Stomach (tissue), 8 donors: ENCODE measurements at regions not wholly inside any gene's neighbourhood (a gene's known extent, or its start where the extent isn't known, plus 50 kb on each side); places are given as distances from the start of the nearest gene placed in this dataset.

Experiments
- DNase-seq, 2 donors: peaks; one replicate each; pipeline versions ENCODE4 v3.0.0 to v3.0.0-alpha.2; 2013 to 2019
- H3K27ac ChIP-seq, 5 donors: fragments of 200-600 bp in 4 of 5; sonication (generic) in 4 of 5; one replicate each; pipeline ENCODE4 v1.5.1; 2013 to 2019; ENCODE audit warnings: mild to moderate bottlenecking in 1 of 5, moderate library complexity in 1 of 5
- H3K27me3 ChIP-seq, 3 donors: fragments of 200-600 bp; sonication (generic); one replicate each; pipeline ENCODE4 v1.5.1; 2017 to 2019; ENCODE audit warnings: mixed run types in 1 of 3
- H3K36me3 ChIP-seq, 4 donors: fragments of 200-600 bp; sonication (generic); 1 replicate in 3 of 4; 2 replicates in 1 of 4; pipeline ENCODE4 v1.5.1; 2016 to 2019
- H3K4me1 ChIP-seq, 4 donors: fragments of 200-600 bp; sonication (generic); one replicate each; pipeline ENCODE4 v1.5.1; 2016 to 2019
- H3K4me3 ChIP-seq, 4 donors: fragments of 200-600 bp; sonication (generic) in 3 of 4; one replicate each; pipeline ENCODE4 v1.5.1; 2016 to 2019; ENCODE audit warnings: mild to moderate bottlenecking in 1 of 4
- H3K9me3 ChIP-seq, 4 donors: fragments of 200-600 bp; sonication (generic); one replicate each; pipeline ENCODE4 v1.5.1; 2016 to 2019
- CTCF ChIP-seq, 7 experiments: fragments of 450-650 bp in 4 of 7; fragments of 200-600 bp in 3 of 7; sonication (generic) in 3 of 7; IDR thresholded peaks; one replicate each; pipeline ENCODE4 v1.5.1; 2016 to 2019; ENCODE audit warnings: antibody characterized with exemption in 7 of 7, control low read depth in 2 of 7, mild to moderate bottlenecking in 1 of 7
- EP300 ChIP-seq: sonication (generic); formaldehyde crosslinking; IDR thresholded peaks from one replicate; pipeline ENCODE4 v1.6.1; 2017; ENCODE audit warnings: antibody characterized with exemption
- POLR2A ChIP-seq, 4 donors: fragments of 450-650 bp; IDR thresholded peaks; one replicate each; pipeline ENCODE4 v1.6.1; 2016; ENCODE audit warnings: antibody characterized with exemption in 4 of 4, control low read depth in 2 of 4, mild to moderate bottlenecking in 1 of 4, moderate library complexity in 1 of 4
- POLR2AphosphoS5 ChIP-seq, 3 donors: sonication (generic); formaldehyde crosslinking; IDR thresholded peaks; one replicate each; pipeline ENCODE4 v1.6.1; 2016; ENCODE audit warnings: antibody characterized with exemption in 3 of 3
- WGBS, 5 donors: extraction: QIAGEN DNeasy Blood & Tissue Kit in 3 of 5; methylation state at CpG; one replicate each; pipeline versions ENCODE4 v1.1.5 to v1.1.7; 2013 to 2018; 5-methylcytosine and 5-hydroxymethylcytosine counted together
- intact Hi-C: fragments of 100-400 bp; cut with DNase I; formaldehyde crosslinking; loops from one replicate; pipeline ENCODE4 v1.15.1; 2023; ENCODE audit warnings: low total_unique reads
- donor health status: healthy with polysubstance abuse.
- donor health status: Bipolar disorder and iron deficiency.
- donor health status: healthy.

DNA sequence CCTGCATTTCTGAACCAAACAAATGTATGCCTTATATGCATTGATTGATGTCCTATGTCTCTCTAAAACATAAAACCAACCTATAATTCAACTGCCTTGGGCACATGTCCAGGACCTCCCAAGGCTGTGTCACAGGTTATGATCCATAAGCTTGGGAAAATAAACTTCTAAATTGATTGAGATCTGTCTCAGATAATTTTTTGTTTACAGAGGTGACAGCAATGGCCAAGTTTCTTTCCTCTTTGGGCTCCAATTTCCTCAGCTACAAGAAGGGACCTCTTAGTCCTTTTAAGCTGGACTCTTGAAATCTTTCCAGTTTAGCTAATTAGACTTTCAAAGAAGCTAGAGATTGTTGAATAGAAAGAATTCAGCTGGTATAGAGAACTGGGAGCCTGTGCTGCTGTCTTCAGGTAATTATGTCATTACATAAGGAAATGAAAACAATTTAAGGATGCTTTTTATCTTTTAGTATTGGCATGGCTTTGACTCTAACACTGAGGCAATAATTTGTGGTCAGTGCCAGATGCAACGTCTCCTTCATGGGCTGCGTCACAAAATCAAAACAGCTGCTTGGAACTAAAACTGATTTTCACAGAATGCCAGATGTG, 412.1 kb upstream of the TRIB2 start:
- WGBS, 5 donors, result 56 to 70% (median 58%) methylated on average over 2 of the region's 2 CpGs
- DNase-seq, result no peak

DNA sequence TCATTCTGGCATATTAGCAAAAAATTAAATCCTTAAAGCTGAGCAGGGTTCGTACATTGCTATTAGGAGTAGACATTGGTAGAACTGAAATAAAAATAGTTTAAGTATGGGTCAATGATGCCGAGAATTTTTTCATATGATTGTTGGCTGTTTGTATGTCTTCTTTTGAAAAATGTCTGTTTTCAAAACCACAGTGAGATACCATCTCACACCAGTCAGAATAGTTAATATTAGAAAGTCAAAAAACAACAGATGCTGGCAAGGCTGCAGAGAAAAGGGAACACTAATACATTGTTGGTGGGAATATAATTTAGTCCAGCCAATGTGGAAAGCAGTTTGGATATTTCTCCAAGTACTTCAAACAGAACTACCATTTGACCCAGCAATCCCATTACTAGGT, 410.8 kb upstream of the TRIB2 start:
- Histone ChIP-seq H3K4me1 (peaks cover 0 to 9% (median 2%) of the 10 kb centered on the region in 4 donors), H3K4me3 (no peak overlapping the region), H3K9me3 (no peaks in the 10 kb centered on the region), H3K27ac (no peak overlapping the region), H3K36me3 (no peaks in the 10 kb centered on the region), H3K27me3 (no peaks in the 10 kb centered on the region)
- intact Hi-C loops, result no loop called here
- TF ChIP-seq POLR2A (IDR thresholded peaks at IDR 0.05) (no peak), EP300 (no peak), POLR2AphosphoS5 (IDR thresholded peaks at IDR 0.05) (no peak), CTCF (IDR thresholded peaks at IDR 0.05) (no peak)
- no peak for DNase-seq
- WGBS, 5 donors, result 44 to 76% (median 68%) methylated on average over 2 of the region's 2 CpGs

More for the DNA sequence above, 412.1 kb upstream of the TRIB2 start:
- H3K27me3 ChIP-seq, result no peaks in the 10 kb centered on the region
- no peak overlapping the region for H3K27ac ChIP-seq
- H3K4me3 ChIP-seq, result no peak overlapping the region
- H3K9me3 ChIP-seq, result no peaks in the 10 kb centered on the region
- intact Hi-C loops, result no loop called here
- no peak for TF ChIP-seq POLR2A (IDR thresholded peaks at IDR 0.05)
- no peak for TF ChIP-seq POLR2AphosphoS5 (IDR thresholded peaks at IDR 0.05)
- no peaks in the 10 kb centered on the region for H3K36me3 ChIP-seq
- peaks cover 0 to 9% (median 2%) of the 10 kb centered on the region in 4 donors for H3K4me1 ChIP-seq

GRCh38 chr2:12310399-12310798, 406.3 kb upstream of the TRIB2 start:
- no peak overlapping the region for H3K27ac ChIP-seq
- intact Hi-C loops, result no loop called here
- no peaks in the 10 kb centered on the region for H3K36me3 ChIP-seq
- no peaks in the 10 kb centered on the region for H3K4me1 ChIP-seq
- TF ChIP-seq CTCF (IDR thresholded peaks at IDR 0.05) (no peak), POLR2A (IDR thresholded peaks at IDR 0.05) (no peak)
- H3K27me3 ChIP-seq, result no peaks in the 10 kb centered on the region
- DNase-seq, result no peak
- no peaks in the 10 kb centered on the region for H3K9me3 ChIP-seq
- H3K4me3 ChIP-seq, result no peak overlapping the region

GRCh38 chr2:12313445-12314126, 403.1 kb upstream of the TRIB2 start:
- Histone ChIP-seq H3K4me1 (peaks cover 0 to 5% (median 0%) of the 10 kb centered on the region in 4 donors), H3K9me3 (no peaks in the 10 kb centered on the region), H3K27me3 (no peaks in the 10 kb centered on the region), H3K27ac (no peak overlapping the region), H3K36me3 (no peaks in the 10 kb centered on the region), H3K4me3 (no peak overlapping the region)
- TF ChIP-seq POLR2AphosphoS5 (IDR thresholded peaks at IDR 0.05) (no peak), POLR2A (IDR thresholded peaks at IDR 0.05) (no peak), EP300 (no peak)
- peak in 1 of 2 donors; percentile 47 for DNase-seq
- intact Hi-C loops, result no loop called here
- 62 to 71% (median 65%) methylated on average over 6 of the region's 6 CpGs for WGBS, 5 donors

- H3K36me3 ChIP-seq, result no peaks in the 10 kb centered on the region
- no peak overlapping the region for H3K4me3 ChIP-seq
- TF ChIP-seq POLR2AphosphoS5 (IDR thresholded peaks at IDR 0.05) (no peak), EP300 (no peak)
- 75 to 86% (median 80%) methylated on average over 8 of the region's 8 CpGs for WGBS, 5 donors
- no peaks in the 10 kb centered on the region for H3K27me3 ChIP-seq
- peak in 1 of 2 donors; percentile 32 for DNase-seq
- intact Hi-C loops, result no loop called here
- H3K27ac ChIP-seq, result no peak overlapping the region
- H3K4me1 ChIP-seq, result peaks cover 0 to 5% (median 0%) of the 10 kb centered on the region in 4 donors
- H3K9me3 ChIP-seq, result no peaks in the 10 kb centered on the region
Observed at GRCh38 chr2:12314127-12314760, 402.5 kb upstream of the TRIB2 start.
